GM23248 (cell line): ENCODE measurements at regions not wholly inside any gene's neighbourhood (a gene's known extent, or its start where the extent isn't known, plus 50 kb on each side); places are given as distances from the start of the nearest gene placed in this dataset.

Source experiments
- DNase-seq: peaks from one replicate; pipeline ENCODE4 v3.0.0-alpha.2; 2015
- H2AFZ ChIP-seq: fragments of 200-600 bp; sonication (generic); 2 replicates; pipeline ENCODE4 v1.6.1; 2016; ENCODE audit warnings: antibody characterized with exemption
- H3F3A ChIP-seq: fragments of 200-600 bp; sonication (generic); 2 replicates; pipeline ENCODE4 v1.6.1; 2016; ENCODE audit warnings: mild to moderate bottlenecking, antibody characterized with exemption, mixed run types; ENCODE audit not compliant: insufficient read depth
- H3K27ac ChIP-seq: fragments of 200-600 bp; sonication (generic); 2 replicates; pipeline ENCODE4 v1.5.1; 2016; ENCODE audit warnings: mild to moderate bottlenecking
- H3K27me3 ChIP-seq: fragments of 200-600 bp; sonication (generic); replicated peaks from 2 replicates; pipeline ENCODE4 v1.6.1; 2016; ENCODE audit warnings: mild to moderate bottlenecking; ENCODE audit not compliant: insufficient read depth
- H3K36me3 ChIP-seq: fragments of 200-600 bp; sonication (generic); 2 replicates; pipeline ENCODE4 v1.6.1; 2016; ENCODE audit warnings: low read depth, mild to moderate bottlenecking
- H3K4me1 ChIP-seq: fragments of 200-600 bp; sonication (generic); 2 replicates; pipeline ENCODE4 v1.6.1; 2016; ENCODE audit warnings: mild to moderate bottlenecking; ENCODE audit not compliant: insufficient read depth
- H3K4me2 ChIP-seq: fragments of 200-600 bp; sonication (generic); one replicate; pipeline ENCODE4 v1.6.1; 2016; ENCODE audit warnings: mild to moderate bottlenecking; ENCODE audit not compliant: unreplicated experiment
- H3K4me3 ChIP-seq: fragments of 200-600 bp; sonication (generic); 2 replicates; pipeline ENCODE4 v1.5.1; 2016; ENCODE audit warnings: mild to moderate bottlenecking
- H3K79me2 ChIP-seq: fragments of 200-600 bp; sonication (generic); 2 replicates; pipeline ENCODE4 v1.6.1; 2016; ENCODE audit warnings: mild to moderate bottlenecking; ENCODE audit not compliant: insufficient read depth
- H3K9ac ChIP-seq: fragments of 200-600 bp; sonication (generic); 2 replicates; pipeline ENCODE4 v1.6.1; 2016; ENCODE audit warnings: mild to moderate bottlenecking
- H3K9me2 ChIP-seq: fragments of 200-600 bp; sonication (generic); 2 replicates; pipeline ENCODE4 v1.6.1; 2016; ENCODE audit warnings: mixed run types, mild to moderate bottlenecking, moderate library complexity; ENCODE audit not compliant: insufficient read depth
- H3K9me3 ChIP-seq: fragments of 200-600 bp; sonication (generic); one replicate; pipeline ENCODE4 v1.6.1; 2017; ENCODE audit warnings: low read depth
- H4K20me1 ChIP-seq: fragments of 200-600 bp; sonication (generic); 2 replicates; pipeline ENCODE4 v1.6.0; 2016; ENCODE audit not compliant: insufficient read depth
- EZH2 ChIP-seq: fragments of 200-600 bp; sonication (generic); IDR thresholded peaks from 2 replicates; pipeline ENCODE4 v1.6.1; 2018; ENCODE audit warnings: antibody characterized with exemption, mild to moderate bottlenecking; ENCODE audit not compliant: insufficient read depth, poor library complexity, severe bottlenecking
- EZH2phosphoT487 ChIP-seq: fragments of 200-600 bp; sonication (generic); IDR thresholded peaks from 2 replicates; pipeline ENCODE4 v1.6.1; 2018; ENCODE audit warnings: antibody characterized with exemption, moderate library complexity, mild to moderate bottlenecking, low read depth; ENCODE audit not compliant: insufficient read depth
- WGBS, 2 experiments: methylation state at CpG; one replicate each; pipeline ENCODE4 v1.1.6; 2015 to 2017; ENCODE audit warnings: low lambda C conversion rate in 2 of 2, low coverage in 1 of 2; ENCODE audit errors: missing lambda C conversion rate in 2 of 2; 5-methylcytosine and 5-hydroxymethylcytosine counted together
- in situ Hi-C: fragments of 300-500 bp; cut with MboI; formaldehyde crosslinking; loops from 2 replicates; pipeline ENCODE4 v1.15.0; 2020

DNA sequence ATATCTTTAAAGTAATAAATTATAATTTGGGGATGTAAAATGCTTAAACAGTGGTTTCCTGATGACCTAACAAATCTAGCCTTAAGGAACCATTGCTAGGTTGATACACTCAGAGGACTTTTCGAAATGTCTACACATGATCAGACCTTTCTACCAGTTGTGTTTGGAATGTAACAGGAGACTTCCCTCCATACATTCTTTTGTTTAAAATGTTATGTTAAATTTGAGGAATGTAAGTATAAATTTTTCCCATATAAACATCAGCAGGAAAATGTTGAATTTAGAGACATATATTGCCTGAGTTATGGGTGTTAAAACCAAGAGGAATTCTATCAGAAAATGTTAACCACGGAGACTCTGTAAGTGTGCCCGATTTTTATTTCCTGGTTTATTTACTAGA is 190.6 kb upstream of the SPRY1 start:
- H3K79me2 ChIP-seq, result no peaks in the 10 kb centered on the region
- no peaks in the 10 kb centered on the region for H3K27me3 ChIP-seq
- H4K20me1 ChIP-seq, result no peaks in the 10 kb centered on the region
- H3F3A ChIP-seq, result no peaks in the 10 kb centered on the region
- H3K36me3 ChIP-seq, result no peaks in the 10 kb centered on the region
- H3K4me3 ChIP-seq, result no peak overlapping the region
- in situ Hi-C loops, result no loop called here
- H3K27ac ChIP-seq, result no peak overlapping the region
- H3K9me2 ChIP-seq, result no peaks in the 10 kb centered on the region
- H3K4me2 ChIP-seq, result no peak overlapping the region
- H2AFZ ChIP-seq, result no peak overlapping the region
- no peaks in the 10 kb centered on the region for H3K4me1 ChIP-seq
- H3K9me3 ChIP-seq, result no peaks in the 10 kb centered on the region
- TF ChIP-seq EZH2, result no peak
- TF ChIP-seq EZH2phosphoT487, result no peak
- 96 to 100% methylated on average over 3 of the region's 3 CpGs for WGBS, 2 experiments
- no peak for DNase-seq
- H3K9ac ChIP-seq, result no peak overlapping the region

DNA sequence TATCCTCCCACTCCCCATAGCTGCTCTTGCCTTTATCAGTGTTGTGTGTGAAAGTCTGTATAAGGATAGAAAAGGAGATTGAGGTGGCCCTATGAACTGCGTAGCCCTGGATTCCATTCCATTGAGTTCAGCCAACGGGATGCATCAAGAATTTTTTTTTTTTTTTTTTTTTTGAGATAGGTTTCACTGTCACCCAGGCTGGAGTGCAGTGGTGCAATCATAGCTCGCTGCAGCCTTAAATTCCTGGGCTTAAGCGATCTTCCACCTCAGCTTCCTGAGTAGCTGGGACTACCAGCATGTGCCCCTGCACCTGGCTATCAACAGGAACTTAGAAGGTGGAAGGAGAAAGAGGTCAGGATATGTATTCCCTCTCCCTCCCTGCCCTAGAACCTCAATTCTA is 187.2 kb upstream of the SPRY1 start:
- H4K20me1 ChIP-seq, result no peaks in the 10 kb centered on the region
- H3F3A ChIP-seq, result no peaks in the 10 kb centered on the region
- H3K4me2 ChIP-seq, result no peak overlapping the region
- H3K27me3 ChIP-seq, result no peaks in the 10 kb centered on the region
- in situ Hi-C loops, result no loop called here
- TF ChIP-seq EZH2 (no peak), EZH2phosphoT487 (no peak)
- no peaks in the 10 kb centered on the region for H3K36me3 ChIP-seq
- H3K79me2 ChIP-seq, result no peaks in the 10 kb centered on the region
- H3K4me1 ChIP-seq, result no peaks in the 10 kb centered on the region
- no peaks in the 10 kb centered on the region for H3K9me2 ChIP-seq
- H3K9me3 ChIP-seq, result no peaks in the 10 kb centered on the region
- H3K27ac ChIP-seq, result no peak overlapping the region
- no peak overlapping the region for H2AFZ ChIP-seq
- H3K9ac ChIP-seq, result no peak overlapping the region
- WGBS, 2 experiments, result 97 to 100% methylated on average over 4 of the region's 4 CpGs
- DNase-seq, result no peak
- no peak overlapping the region for H3K4me3 ChIP-seq

DNA sequence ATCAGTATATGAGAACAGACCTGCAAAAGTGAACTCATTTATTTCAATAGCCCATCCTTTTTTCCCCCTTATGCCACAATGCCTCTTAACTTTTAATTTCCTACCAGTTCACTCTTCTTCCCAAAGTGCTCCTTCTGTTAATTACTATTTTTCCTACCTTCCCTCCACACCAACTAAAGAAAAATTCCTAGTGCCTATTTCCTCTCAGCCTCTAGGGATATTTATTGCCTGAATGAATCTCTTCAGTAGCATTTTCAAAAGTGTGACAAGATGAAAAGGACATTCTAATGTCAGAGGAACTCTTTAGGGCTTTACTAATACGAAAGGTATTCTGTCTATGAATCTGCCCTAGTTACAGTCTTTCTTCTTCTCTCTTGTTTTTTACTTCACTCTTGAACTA is 181.1 kb upstream of the SPRY1 start:
- WGBS, 2 experiments, result 88 to 90% methylated on average over 1 of the region's 1 CpG

DNA sequence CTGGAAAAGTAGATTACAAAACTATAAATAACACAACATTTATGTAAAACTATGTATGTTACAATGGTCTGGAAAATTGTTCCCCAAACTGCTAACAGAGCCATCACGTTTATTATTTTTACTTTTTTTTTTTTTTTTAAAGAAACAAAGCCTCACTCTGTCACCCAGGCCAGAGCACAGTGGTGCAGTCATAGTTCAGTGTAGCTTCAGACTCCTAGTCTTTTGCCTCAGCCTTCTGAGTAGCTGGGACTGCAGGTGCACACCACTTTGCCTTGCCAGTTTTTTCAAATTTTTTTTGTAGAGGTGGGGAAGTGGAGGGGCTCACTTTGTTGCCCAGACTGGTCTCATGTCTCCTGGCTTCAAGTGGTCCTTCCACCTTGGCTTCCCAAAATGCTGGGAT is 180.1 kb upstream of the SPRY1 start:
- Histone ChIP-seq H3K9me2 (no peaks in the 10 kb centered on the region), H3K27ac (no peak overlapping the region)

More for the DNA sequence above, 181.1 kb upstream of the SPRY1 start:
- Histone ChIP-seq H3K4me3 (0 out of 2 replicates have a peak overlapping the region, but pooled peaks have one; percentile 6), H3K27ac (no peak overlapping the region), H3K9ac (no peak overlapping the region), H3K4me1 (peaks cover 11% of the 10 kb centered on the region), H2AFZ (no peak overlapping the region), H3K36me3 (no peaks in the 10 kb centered on the region), H3K79me2 (no peaks in the 10 kb centered on the region), H4K20me1 (no peaks in the 10 kb centered on the region), H3K4me2 (peak overlapping the region; percentile 60), H3F3A (0 out of 2 replicates have a peak, but pooled peaks cover 5% of the 10 kb centered on the region), H3K9me2 (no peaks in the 10 kb centered on the region), H3K27me3 (no peaks in the 10 kb centered on the region), H3K9me3 (no peaks in the 10 kb centered on the region)
- no peak for TF ChIP-seq EZH2phosphoT487
- no peak for TF ChIP-seq EZH2
- in situ Hi-C loops, result no loop called here
- peak; percentile 27 for DNase-seq

DNA sequence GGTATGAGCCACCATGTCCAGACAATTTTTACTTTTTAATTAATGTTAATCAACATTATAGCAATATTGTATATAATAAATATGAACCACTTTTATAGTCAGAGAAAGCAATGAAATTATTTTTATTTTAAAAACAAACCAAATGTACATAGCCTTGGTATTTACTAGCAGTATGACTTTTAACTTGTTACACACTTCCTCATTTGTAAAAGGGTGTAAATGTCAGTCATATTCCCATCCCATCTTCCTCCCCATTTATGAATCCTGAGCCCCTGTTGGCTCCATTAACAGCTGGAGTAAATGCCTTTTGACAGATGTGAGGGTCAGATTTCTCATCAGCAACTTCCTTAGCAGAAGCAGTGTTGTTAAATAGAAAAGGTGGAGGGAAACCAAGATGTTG is 179.6 kb upstream of the SPRY1 start:
- Histone ChIP-seq H3K27ac (no peak overlapping the region), H3K27me3 (no peaks in the 10 kb centered on the region), H3F3A (0 out of 2 replicates have a peak, but pooled peaks cover 5% of the 10 kb centered on the region), H3K9me2 (no peaks in the 10 kb centered on the region), H3K9ac (no peak overlapping the region), H3K79me2 (no peaks in the 10 kb centered on the region), H3K4me1 (peaks cover 11% of the 10 kb centered on the region), H3K4me3 (no peak overlapping the region), H3K4me2 (no peak overlapping the region), H3K36me3 (no peaks in the 10 kb centered on the region), H3K9me3 (no peaks in the 10 kb centered on the region), H4K20me1 (no peaks in the 10 kb centered on the region), H2AFZ (no peak overlapping the region)
- TF ChIP-seq EZH2phosphoT487 (no peak), EZH2 (no peak)
- no peak for DNase-seq
- in situ Hi-C loops, result no loop called here

More for the DNA sequence above, 180.1 kb upstream of the SPRY1 start:
- H3K9me3 ChIP-seq, result no peaks in the 10 kb centered on the region
- WGBS, 2 experiments, result 0 to 5% methylated on average over 1 of the region's 1 CpG
- H4K20me1 ChIP-seq, result no peaks in the 10 kb centered on the region
- peaks cover 11% of the 10 kb centered on the region for H3K4me1 ChIP-seq
- H3K79me2 ChIP-seq, result no peaks in the 10 kb centered on the region
- H3K4me3 ChIP-seq, result no peak overlapping the region
- no peak overlapping the region for H3K9ac ChIP-seq
- H3F3A ChIP-seq, result 0 out of 2 replicates have a peak, but pooled peaks cover 5% of the 10 kb centered on the region
- no peak overlapping the region for H2AFZ ChIP-seq
- TF ChIP-seq EZH2, result no peak
- no peak overlapping the region for H3K4me2 ChIP-seq
- H3K36me3 ChIP-seq, result no peaks in the 10 kb centered on the region
- H3K27me3 ChIP-seq, result no peaks in the 10 kb centered on the region
- in situ Hi-C loops, result no loop called here
- DNase-seq, result no peak
